Endothelial cell of umbilical vein (primary cell): ENCODE measurements at regions not wholly inside any gene's neighbourhood (a gene's known extent, or its start where the extent isn't known, plus 50 kb on each side); places are given as distances from the start of the nearest gene placed in this dataset.

Experiments used
- EZH2 ChIP-seq: IDR thresholded peaks from 2 replicates; pipeline ENCODE4 v1.6.1; 2012; ENCODE audit warnings: borderline replicate concordance, low read depth, mild to moderate bottlenecking, moderate library complexity, low read length, inconsistent platforms; ENCODE audit not compliant: severe bottlenecking
- MYC ChIP-seq: IDR thresholded peaks from one replicate; pipeline ENCODE4 v1.6.1; 2011; ENCODE audit warnings: mild to moderate bottlenecking, low read depth, low read length
- POLR2AphosphoS5 ChIP-seq: IDR thresholded peaks from 2 replicates; pipeline ENCODE4 v1.6.1; 2012; ENCODE audit warnings: low read depth, mild to moderate bottlenecking, control low read depth, low read length, moderate library complexity; ENCODE audit not compliant: insufficient read depth

DNA sequence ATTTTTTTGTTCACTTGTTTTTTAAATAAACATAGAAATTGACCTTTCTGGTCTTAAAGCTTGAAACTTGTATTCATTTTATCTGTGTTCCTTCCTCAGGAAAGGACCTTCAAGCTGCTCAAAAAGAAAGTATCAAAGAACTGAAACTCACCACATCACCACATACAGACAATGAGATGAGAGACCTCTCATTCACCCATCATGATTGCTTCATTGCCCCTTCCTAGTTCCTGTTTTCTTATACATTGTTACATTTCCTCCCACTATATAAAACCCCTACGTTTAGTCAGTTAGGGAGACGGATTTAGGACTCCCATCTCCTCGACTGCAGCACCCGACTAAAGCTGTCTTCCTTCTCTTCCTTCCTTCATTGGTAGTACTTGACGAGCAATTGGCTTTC is 180.5 kb upstream of the OPRM1 start:
- no peak for TF ChIP-seq EZH2
- no peak for TF ChIP-seq MYC
- no peak for TF ChIP-seq POLR2AphosphoS5
